ENCODE measurements at regions not wholly inside any gene's neighbourhood (a gene's known extent, or its start where the extent isn't known, plus 50 kb on each side); places are given as distances from the start of the nearest gene placed in this dataset.

DNA sequence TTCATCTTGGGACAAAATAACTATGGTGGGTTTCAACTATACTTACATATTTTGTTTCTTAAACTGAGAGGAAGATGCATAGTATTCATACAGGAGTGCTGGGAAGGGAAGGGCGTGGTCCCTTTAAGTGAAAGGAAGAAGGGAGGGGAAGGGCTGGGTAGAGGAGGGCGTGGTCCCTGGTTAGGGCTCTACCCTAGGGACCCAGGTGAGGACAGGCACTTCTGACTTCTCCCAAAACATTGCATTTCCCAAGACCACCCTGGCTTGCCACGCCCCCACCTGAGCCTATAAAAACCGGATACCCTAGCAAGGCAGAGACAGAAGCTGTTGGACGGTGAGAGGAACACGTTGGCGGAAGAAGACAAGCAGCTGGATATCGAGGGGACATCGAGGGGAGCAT is 157.6 kb upstream of the PLXNA4 start:
- DNase-seq (ENCODE audit: low read depth, low spot score) = no peak
- no peaks in the 10 kb centered on the region for H3K36me3 ChIP-seq (ENCODE audit: insufficient read depth, low read length)
- no peak overlapping the region for H3K27ac ChIP-seq
- H3K4me3 ChIP-seq = no peak overlapping the region
- TF ChIP-seq FOXP2 (optimal IDR thresholded peaks at IDR 0.05; ENCODE audit: control extremely low read depth, extremely low read length, insufficient read depth) (no peak), POLR2AphosphoS5 (IDR thresholded peaks at IDR 0.05; ENCODE audit: borderline replicate concordance, low read depth, low read length) (no peak), EZH2 (IDR thresholded peaks at IDR 0.05) (no peak)
- H3K9ac ChIP-seq (ENCODE audit: insufficient read length) = no peak overlapping the region
- H3K9me3 ChIP-seq (ENCODE audit: low read depth, low read length) = no peaks in the 10 kb centered on the region

DNA sequence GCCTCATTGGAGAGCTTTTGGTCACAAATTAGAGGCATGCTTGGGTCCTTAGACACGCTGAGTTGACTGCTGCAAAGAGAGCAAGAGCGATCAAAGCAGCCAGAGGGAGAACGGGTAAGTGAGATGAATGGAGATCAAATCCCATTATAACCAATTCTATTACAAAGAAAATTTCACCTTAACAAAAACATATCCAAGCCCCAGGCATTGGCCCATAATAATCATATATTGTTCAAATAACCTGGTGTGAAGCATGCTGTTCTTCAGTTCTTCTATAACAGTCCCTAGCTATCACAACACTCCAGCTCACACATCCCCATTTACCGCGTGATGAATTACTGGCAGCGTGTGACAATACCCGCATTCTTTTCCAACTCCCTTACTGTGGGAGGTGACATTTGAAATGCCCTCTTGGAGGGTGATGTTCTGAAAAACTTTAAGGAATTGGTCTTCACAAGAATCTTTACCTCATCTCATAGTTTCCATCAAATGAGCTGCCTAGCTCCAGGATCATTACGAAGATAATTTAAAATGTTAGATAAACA is 156.1 kb upstream of the PLXNA4 start:
- no peak for DNase-seq (ENCODE audit: low read depth, low spot score)
- H3K36me3 ChIP-seq (ENCODE audit: insufficient read depth, low read length) = no peaks in the 10 kb centered on the region
- no peak overlapping the region for H3K4me3 ChIP-seq
- H3K9me3 ChIP-seq (ENCODE audit: low read depth, low read length) = no peaks in the 10 kb centered on the region
- H3K27ac ChIP-seq = no peak overlapping the region
- H3K9ac ChIP-seq (ENCODE audit: insufficient read length) = no peak overlapping the region
- no peak for TF ChIP-seq FOXP2 (optimal IDR thresholded peaks at IDR 0.05; ENCODE audit: control extremely low read depth, extremely low read length, insufficient read depth)
- TF ChIP-seq POLR2AphosphoS5 (IDR thresholded peaks at IDR 0.05; ENCODE audit: borderline replicate concordance, low read depth, low read length) = no peak
- TF ChIP-seq EZH2 (IDR thresholded peaks at IDR 0.05) = no peak

DNA sequence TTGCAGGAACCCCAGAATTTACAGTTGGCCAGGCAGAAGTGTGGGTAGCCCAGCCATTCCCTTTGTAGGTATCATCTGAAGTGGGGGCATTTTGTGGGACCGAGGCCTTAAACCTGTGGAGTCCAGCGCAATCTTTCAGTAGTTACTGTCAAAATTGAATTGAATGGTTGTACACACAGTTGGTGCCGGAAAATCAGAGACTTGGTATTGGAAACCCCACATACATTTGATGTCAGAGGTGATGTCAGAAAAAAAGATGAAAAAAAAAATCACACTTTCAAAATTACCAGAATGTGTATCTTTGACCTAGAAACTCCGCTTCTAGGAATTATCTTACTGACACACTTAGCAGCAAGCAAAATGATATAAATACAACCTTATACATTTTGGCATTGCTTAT is 153.8 kb upstream of the PLXNA4 start:
- Histone ChIP-seq H3K27ac (no peak overlapping the region), H3K36me3 (ENCODE audit: insufficient read depth, low read length) (no peaks in the 10 kb centered on the region), H3K9ac (ENCODE audit: insufficient read length) (no peak overlapping the region), H3K9me3 (ENCODE audit: low read depth, low read length) (no peaks in the 10 kb centered on the region), H3K4me3 (no peak overlapping the region)
- no peak for TF ChIP-seq EZH2 (IDR thresholded peaks at IDR 0.05)
- DNase-seq (ENCODE audit: low read depth, low spot score) = no peak

DNA sequence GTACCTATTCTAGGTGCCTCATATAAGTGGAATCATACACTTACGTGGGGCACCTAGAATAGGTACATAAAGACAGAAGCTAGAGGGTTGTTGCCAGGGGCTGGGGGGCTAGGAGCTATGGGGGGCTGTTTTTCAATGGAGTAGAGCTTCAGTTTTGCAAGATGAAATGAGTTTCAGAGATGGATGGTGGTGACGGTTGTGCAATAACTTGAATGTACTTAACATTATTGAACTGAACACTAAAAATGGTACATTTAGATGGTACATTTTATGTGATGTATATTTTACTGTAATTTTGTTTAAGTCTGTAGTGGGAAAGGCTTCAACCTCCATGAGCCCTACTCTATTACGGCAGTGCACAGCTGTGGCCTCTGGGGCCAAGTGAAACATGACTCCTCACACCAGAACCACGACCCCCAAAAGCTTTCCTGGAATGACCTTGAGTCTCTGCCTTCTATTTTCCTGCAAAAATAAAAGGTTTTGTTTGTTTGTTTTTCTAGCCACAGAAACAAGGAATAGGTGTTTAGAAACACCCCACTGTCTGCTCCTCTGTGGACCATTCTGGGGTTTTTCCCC is 147.3 kb upstream of the PLXNA4 start:
- Histone ChIP-seq H3K9ac (ENCODE audit: insufficient read length) (no peak overlapping the region), H3K27ac (no peak overlapping the region), H3K9me3 (ENCODE audit: low read depth, low read length) (no peaks in the 10 kb centered on the region), H3K36me3 (ENCODE audit: insufficient read depth, low read length) (no peaks in the 10 kb centered on the region), H3K4me3 (no peak overlapping the region)
- no peak for TF ChIP-seq EZH2 (IDR thresholded peaks at IDR 0.05)
- TF ChIP-seq POLR2AphosphoS5 (IDR thresholded peaks at IDR 0.05; ENCODE audit: borderline replicate concordance, low read depth, low read length) = no peak
- no peak for TF ChIP-seq FOXP2 (optimal IDR thresholded peaks at IDR 0.05; ENCODE audit: control extremely low read depth, extremely low read length, insufficient read depth)
- no peak for DNase-seq (ENCODE audit: low read depth, low spot score)

DNA sequence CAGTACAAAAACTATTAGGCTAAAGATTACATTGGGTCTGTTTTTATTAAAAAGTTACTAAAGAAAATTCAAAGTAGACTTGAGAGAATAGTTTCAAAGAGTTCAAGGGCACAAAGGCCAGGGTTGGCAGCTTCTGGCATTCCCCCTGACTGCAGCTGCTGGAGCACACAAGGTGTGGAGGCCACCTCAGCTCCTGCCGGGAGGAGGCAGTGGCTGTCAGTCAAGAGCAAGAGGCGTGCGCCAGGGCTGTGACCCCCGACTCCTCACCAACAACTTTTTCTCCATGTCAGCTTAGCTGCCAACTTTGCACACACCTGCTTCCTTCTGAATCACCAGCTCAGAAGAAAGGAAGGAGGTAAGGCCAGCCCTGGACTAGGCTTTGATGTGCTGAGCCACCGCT is 144.6 kb upstream of the PLXNA4 start:
- no peak for DNase-seq (ENCODE audit: low read depth, low spot score)
- H3K9ac ChIP-seq (ENCODE audit: insufficient read length) = no peak overlapping the region
- TF ChIP-seq POLR2AphosphoS5 (IDR thresholded peaks at IDR 0.05; ENCODE audit: borderline replicate concordance, low read depth, low read length) = no peak
- no peak for TF ChIP-seq FOXP2 (optimal IDR thresholded peaks at IDR 0.05; ENCODE audit: control extremely low read depth, extremely low read length, insufficient read depth)
- TF ChIP-seq EZH2 (IDR thresholded peaks at IDR 0.05) = no peak
- no peak overlapping the region for H3K4me3 ChIP-seq
- no peaks in the 10 kb centered on the region for H3K36me3 ChIP-seq (ENCODE audit: insufficient read depth, low read length)
- no peaks in the 10 kb centered on the region for H3K9me3 ChIP-seq (ENCODE audit: low read depth, low read length)
- H3K27ac ChIP-seq = no peak overlapping the region

DNA sequence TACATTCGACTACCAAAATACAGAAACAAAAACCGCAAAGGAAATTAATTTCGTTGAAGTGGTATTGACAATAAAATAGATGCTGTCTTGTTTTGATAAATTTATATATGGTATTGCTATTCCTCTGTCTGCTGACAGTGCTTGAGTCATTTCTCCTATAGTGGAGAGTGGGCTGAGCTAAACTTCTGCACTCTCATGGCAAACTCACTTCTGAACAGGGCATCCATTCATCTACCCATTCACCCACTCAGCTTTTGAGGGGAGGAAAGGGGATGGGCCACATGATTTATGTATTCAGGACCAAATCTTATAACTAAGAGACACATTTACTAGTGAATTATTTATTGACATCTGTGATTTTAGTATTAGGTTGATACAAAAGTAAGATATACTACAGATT is 137.6 kb upstream of the PLXNA4 start:
- no peak overlapping the region for H3K4me3 ChIP-seq
- H3K9ac ChIP-seq (ENCODE audit: insufficient read length) = no peak overlapping the region
- H3K27ac ChIP-seq = no peak overlapping the region
- no peaks in the 10 kb centered on the region for H3K36me3 ChIP-seq (ENCODE audit: insufficient read depth, low read length)
- TF ChIP-seq EZH2 (IDR thresholded peaks at IDR 0.05) (no peak), FOXP2 (optimal IDR thresholded peaks at IDR 0.05; ENCODE audit: control extremely low read depth, extremely low read length, insufficient read depth) (no peak), POLR2AphosphoS5 (IDR thresholded peaks at IDR 0.05; ENCODE audit: borderline replicate concordance, low read depth, low read length) (no peak)
- no peaks in the 10 kb centered on the region for H3K9me3 ChIP-seq (ENCODE audit: low read depth, low read length)
- DNase-seq (ENCODE audit: low read depth, low spot score) = no peak

DNA sequence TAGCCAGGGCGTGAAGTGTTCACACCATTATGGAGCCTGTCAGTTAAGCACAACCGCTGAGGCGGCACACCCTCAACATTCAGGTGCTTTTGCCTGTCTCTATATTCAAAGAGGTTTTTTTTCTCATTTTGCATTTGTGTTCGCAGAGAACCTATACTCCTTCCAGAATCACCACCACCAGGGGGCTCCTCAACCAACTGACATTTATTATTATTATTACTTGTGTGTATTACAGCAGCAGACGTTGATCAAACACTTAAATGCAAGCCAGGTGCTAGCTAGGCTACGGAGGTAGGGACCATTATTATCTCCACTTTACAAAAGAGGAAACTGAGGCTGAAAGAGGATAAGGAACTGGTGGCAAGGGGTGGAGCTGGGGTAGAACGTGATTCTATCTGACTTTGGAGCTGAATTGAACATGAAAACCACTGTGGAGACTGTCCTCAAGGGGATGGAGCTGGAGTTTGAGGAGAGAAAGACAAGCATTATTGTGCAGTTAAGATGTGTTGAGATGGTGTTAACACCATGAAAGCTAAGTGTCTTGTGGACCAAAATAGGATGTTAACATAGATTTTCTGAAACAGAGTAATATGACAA is 133.8 kb upstream of the PLXNA4 start:
- DNase-seq (ENCODE audit: low read depth, low spot score) = peak; percentile 16
- no peak overlapping the region for H3K27ac ChIP-seq
- TF ChIP-seq EZH2 (IDR thresholded peaks at IDR 0.05) = no peak
- TF ChIP-seq FOXP2 (optimal IDR thresholded peaks at IDR 0.05; ENCODE audit: control extremely low read depth, extremely low read length, insufficient read depth) = no peak
- TF ChIP-seq POLR2AphosphoS5 (IDR thresholded peaks at IDR 0.05; ENCODE audit: borderline replicate concordance, low read depth, low read length) = no peak
- H3K9me3 ChIP-seq (ENCODE audit: low read depth, low read length) = no peaks in the 10 kb centered on the region
- H3K36me3 ChIP-seq (ENCODE audit: insufficient read depth, low read length) = no peaks in the 10 kb centered on the region
- H3K4me3 ChIP-seq = no peak overlapping the region
- H3K9ac ChIP-seq (ENCODE audit: insufficient read length) = no peak overlapping the region

DNA sequence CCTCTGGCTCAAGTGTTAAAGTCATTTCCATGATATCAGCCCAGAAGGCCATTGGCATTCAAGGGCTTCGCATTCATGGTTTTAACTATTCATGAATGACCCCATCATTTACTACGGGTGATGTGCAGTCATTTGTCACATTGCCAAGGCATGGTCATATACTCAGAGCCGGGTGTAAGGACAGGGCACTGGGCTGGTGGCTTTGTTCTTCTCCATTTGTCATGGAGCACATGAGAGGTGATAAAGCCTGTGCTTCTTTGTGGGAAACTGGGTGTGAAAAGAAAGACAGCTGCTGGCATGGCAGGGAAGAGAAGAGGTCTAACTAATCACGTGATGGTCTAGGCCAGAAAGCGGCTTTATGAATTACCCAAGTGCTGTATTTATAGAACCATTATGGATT is 132.2 kb upstream of the PLXNA4 start:
- no peak for TF ChIP-seq EZH2 (IDR thresholded peaks at IDR 0.05)
- TF ChIP-seq FOXP2 (optimal IDR thresholded peaks at IDR 0.05; ENCODE audit: control extremely low read depth, extremely low read length, insufficient read depth) = no peak
- no peak for TF ChIP-seq POLR2AphosphoS5 (IDR thresholded peaks at IDR 0.05; ENCODE audit: borderline replicate concordance, low read depth, low read length)
- H3K27ac ChIP-seq = no peak overlapping the region
- no peak overlapping the region for H3K4me3 ChIP-seq
- no peak for DNase-seq (ENCODE audit: low read depth, low spot score)
- no peaks in the 10 kb centered on the region for H3K36me3 ChIP-seq (ENCODE audit: insufficient read depth, low read length)
- no peak overlapping the region for H3K9ac ChIP-seq (ENCODE audit: insufficient read length)
- H3K9me3 ChIP-seq (ENCODE audit: low read depth, low read length) = no peaks in the 10 kb centered on the region

DNA sequence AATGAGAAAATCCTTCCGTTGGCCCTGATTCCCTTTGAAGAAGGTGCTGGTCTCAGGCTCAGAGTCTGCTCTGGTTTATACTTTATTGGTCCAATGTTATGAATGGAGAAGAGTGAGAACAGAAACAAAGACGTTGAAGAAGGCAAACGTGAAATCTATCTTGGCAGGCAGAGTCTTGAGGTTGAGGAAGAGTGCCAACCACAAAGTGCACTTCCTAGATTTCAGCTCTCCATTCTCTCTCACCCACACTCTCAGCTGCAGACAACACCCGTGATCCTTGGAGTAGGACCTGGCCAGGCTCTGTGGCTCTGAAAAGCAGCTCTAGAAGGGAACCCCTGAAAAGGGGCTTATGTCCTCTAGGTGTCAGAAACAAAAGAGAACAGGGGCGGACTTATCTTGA is 128.9 kb upstream of the PLXNA4 start:
- no peak for TF ChIP-seq FOXP2 (optimal IDR thresholded peaks at IDR 0.05; ENCODE audit: control extremely low read depth, extremely low read length, insufficient read depth)
- no peak for TF ChIP-seq POLR2AphosphoS5 (IDR thresholded peaks at IDR 0.05; ENCODE audit: borderline replicate concordance, low read depth, low read length)
- TF ChIP-seq EZH2 (IDR thresholded peaks at IDR 0.05) = no peak
- Histone ChIP-seq H3K9me3 (ENCODE audit: low read depth, low read length) (no peaks in the 10 kb centered on the region), H3K4me3 (no peak overlapping the region), H3K36me3 (ENCODE audit: insufficient read depth, low read length) (no peaks in the 10 kb centered on the region), H3K9ac (ENCODE audit: insufficient read length) (no peak overlapping the region), H3K27ac (no peak overlapping the region)
- DNase-seq (ENCODE audit: low read depth, low spot score) = no peak

Data from SK-N-MC (cell line).